Activated CD8-positive, alpha-beta memory T cell treated with anti-CD3 and anti-CD28 coated beads for 24 hours (primary cell): ENCODE measurements at regions not wholly inside any gene's neighbourhood (a gene's known extent, or its start where the extent isn't known, plus 50 kb on each side); places are given as distances from the start of the nearest gene placed in this dataset.

Experiments
- DNase-seq: peaks from one replicate; pipeline ENCODE4 v3.0.0-alpha.2; 2020

DNA sequence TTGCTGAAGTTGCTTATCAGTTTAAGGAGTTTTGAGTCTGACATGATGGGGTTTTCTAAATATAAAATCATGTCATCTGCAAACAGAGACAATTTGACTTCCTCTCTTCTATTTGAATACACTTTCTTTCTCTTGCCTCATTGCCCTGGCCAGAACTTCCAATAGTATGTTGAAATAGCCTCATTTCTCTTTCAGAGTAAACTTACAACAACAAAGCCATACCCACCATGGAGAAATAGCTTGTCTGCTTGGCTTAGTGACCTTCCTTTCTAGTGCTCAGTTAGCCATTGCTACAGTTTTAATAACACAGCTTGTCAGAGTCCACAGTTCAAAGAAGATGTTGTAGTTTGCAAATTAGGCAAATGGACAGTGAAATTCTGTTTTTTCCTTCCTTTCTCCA lies 228.0 kb downstream of the ETAA1 start:
- DNase-seq: no peak

DNA sequence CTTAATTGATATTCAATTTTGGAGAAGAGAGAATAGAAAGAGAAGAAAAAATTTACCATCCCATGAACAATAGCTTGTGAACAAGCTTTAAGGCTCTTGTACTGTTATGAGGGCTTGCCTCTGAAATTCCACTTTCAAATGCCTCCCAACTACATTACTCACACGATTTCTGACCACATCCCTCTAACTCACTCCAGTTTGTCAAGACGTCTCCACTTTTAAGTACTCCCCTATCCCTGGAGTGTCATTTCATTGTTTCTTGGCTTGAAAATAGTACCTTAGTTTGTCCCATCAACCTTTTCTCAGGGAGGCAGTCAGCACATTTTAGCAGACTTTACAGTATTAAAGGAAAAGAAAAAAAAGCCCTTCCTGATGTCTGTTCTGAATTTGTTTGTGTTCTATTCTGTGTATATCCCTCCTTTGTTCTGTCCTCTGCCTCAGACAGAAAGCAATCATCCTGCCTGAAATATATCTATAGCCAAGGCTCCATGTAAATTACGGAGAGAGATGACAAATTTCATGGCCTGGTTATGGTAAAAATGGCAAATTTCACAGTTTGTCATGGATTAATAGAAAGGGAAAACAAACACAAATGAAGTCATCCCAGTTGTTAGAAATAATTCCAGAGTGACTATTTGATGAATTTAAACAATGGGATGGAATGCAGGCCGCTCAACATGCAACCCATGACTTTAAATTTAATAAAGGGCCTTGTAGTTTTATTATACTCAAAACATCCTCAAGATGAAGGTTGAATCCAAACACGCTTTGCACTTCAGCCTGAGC lies 228.8 kb downstream of the ETAA1 start:
- DNase-seq: no peak

DNA sequence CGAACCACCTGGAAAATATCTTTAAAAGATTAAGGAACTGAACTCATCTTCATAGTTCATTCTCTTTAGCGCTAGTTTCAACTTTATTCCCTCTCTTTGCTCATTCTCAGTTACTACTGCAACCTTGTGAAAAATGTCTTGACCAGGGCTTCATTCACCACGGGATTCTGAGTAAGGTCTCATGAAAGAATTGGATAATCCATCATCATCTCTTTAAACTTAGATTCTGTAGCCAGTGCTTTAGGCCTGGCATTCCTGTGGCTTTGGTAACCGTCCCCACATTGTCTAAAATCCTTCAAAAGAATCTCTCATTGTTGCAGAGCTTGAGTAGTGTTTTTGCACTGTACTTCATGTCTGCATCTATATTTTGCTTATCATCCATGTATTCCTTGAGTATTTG lies 229.5 kb downstream of the ETAA1 start:
- no peak for DNase-seq

DNA sequence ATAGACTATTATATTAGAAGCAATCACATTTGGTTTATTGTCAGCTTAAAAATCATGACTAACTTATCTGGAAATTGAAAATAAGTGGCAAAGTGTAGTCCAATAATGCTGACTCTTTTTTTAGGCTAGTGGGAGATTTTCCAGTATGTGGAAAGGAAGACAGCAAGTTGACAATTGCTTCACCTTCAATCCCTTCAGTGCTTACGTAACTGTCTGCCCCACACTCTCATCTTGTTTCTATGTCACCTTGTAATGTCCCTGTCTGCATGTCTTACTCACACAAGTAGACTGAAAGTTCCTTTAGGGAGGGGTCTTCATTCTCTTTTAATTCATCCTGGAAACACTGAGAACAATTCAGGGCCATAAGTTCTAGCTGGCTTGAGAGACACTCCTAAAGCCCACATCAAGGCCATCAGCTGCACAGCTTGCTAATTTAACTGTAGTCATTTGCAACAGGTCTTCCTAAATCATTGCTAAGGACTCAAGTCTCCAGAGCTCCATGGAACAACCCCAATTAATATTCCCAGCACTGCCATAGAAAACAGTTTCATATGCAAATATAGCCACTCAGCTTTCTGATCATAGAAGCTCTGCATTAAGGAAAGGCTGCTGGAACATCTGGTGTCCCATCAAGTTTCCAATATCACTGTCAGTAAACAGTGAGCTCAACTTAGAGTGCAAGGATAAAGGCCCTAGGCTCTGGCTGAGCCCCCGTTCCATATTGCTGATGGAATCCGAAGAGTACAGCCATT lies 230.5 kb downstream of the ETAA1 start:
- DNase-seq: no peak

DNA sequence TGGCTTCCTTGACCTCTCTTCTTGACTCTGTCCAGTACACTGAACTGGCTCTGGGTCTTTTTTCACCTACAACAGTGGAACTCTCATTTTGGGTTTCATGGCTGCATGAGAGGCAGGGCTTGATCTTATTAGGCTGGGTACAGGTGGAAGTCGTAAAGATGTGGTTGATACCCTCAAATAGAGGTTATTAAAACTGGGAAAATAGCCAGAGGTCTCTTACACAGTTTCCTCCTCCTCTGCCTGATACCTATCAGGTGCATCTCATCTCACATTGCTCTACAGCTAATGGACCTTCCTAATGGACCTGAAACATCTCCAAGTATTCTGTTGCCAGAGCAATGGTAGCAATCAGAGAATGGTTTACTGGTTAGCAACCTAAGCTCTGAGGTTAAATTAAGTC lies 231.8 kb downstream of the ETAA1 start:
- no peak for DNase-seq

DNA sequence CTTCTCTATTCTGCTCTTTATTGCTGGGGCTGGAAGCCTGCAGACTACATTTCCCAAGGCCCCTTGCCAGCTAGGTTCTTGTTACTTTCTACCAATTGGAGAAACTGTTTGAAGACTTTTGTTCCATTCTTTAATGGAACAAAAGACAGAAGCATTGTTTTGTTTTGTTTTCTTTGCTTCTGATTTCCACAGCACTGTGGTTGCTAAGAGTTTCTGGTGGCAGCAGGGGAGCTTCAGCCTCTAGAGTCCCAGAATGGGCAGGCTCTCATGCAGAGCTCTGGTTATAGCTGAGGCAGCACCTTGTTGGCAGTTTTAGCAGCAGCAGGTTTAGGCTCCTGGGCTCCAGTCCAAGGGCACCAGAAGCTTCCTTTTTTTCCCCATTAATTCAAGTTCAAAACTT lies 234.3 kb downstream of the ETAA1 start:
- no peak for DNase-seq

DNA sequence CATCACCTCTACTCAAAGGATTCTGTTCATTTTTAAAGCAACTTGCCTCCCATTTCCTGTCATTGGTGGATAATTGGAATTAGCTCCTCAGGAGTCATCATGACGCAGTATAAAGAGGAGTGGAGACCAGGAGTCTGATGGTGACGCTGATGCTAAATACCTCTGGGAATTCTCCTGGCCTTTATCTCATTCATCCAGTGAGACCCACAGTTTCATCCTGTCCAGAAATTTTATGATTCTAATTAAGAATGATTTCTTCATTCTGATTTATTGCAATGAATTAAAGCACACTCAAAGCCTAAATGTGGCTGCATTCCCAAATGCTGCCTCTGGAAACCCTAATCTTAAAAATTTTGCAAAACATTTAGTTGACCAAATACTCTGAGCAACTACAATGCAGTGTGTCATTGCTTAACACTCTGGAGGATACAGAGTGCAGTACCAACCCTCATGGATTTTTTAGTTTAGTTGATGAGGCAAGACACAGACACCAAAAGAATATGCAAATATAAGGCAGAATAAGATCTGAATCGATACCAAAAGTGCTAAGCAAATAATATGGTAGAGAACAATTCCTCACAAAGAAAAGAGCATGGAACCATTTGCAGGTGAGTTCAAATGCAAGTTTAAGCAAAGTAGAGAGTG lies 236.2 kb downstream of the ETAA1 start:
- DNase-seq: no peak

DNA sequence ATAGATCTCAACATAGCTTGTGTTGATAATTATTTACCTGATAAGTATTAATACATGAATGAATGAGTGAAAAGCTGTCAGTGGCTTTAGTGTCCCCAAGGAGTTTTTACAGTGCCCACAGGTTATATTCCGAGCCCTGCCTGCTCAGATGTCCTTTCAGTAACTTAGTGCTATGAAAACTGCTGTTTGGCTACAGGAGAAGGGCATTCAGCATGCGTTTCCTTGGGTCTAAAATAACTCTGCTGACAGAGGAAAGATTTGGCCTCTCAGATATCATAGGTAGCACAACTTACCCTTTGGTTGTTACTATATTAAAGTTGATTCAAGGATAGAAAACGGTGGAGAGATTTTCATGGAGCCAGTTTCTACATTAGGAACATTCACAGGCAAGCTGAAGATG lies 241.0 kb downstream of the ETAA1 start:
- no peak for DNase-seq

DNA sequence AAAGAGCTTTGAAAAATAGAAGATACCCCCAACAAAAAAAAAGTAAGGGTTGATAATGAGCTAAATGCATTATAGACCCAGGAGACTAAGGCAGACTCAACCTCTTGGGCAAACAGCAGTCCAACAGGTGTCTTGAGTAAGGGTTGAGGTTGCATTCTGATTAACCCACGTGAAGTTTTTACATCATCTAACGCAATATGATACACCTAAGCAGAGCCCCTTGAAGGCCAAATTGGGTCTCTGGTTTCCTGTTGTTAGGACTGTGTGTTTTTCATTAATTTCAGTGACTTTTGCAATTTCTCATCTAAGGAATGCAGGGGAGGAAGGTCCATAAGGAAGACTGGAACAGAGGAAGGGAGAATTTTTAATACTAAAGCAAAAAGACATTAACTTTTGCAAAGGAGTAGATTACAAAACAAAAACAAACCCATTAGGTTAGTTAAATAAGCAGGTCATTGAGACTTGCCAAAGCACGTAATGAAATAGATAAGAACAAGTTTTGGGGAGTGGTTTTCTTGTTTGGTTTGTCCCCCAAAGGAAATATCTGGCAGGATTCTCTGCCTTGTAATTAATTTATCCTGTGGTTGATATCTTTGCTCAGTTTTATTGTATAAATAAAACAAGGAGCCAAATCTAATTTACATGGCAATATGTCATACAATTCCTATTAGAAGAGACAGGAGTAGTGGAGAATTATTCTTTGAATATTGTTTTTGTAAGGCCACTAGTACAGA lies 244.3 kb downstream of the ETAA1 start:
- DNase-seq: no peak

DNA sequence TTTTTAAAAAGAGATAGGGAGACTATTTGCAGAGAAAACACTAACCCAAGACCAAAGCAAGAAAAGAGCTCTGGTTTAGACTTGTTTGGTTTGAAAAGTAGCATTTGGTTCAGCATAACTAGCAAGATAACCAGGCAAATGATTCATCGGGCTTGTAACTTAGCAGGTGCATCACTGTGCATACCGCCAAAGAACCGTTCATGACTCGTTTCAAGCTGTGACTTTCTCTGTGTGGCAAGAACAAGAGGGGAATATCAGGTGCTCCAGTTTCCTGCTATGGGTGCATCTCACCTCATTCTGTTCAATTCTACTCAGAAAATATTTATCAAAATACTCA lies 244.9 kb downstream of the ETAA1 start:
- DNase-seq: no peak

DNA sequence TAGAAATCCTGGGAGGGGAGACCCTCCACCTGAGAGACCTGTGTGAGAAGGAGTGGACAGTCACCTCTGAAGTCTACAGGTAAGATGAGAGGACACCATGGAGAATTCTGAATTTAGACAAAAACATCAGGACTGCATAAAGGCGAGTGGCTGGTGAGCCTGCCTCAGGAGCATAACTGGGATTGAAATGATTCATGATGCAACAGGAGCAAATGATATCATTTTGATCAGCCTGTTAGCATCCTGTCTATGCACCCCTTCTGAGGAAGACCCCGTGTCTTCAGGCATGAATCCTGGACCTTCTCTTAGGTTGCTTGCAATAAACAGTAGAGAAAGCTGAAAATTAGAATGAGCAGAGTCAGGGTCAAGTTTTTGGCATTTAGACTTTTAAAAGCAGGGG lies 245.8 kb downstream of the ETAA1 start:
- no peak for DNase-seq

DNA sequence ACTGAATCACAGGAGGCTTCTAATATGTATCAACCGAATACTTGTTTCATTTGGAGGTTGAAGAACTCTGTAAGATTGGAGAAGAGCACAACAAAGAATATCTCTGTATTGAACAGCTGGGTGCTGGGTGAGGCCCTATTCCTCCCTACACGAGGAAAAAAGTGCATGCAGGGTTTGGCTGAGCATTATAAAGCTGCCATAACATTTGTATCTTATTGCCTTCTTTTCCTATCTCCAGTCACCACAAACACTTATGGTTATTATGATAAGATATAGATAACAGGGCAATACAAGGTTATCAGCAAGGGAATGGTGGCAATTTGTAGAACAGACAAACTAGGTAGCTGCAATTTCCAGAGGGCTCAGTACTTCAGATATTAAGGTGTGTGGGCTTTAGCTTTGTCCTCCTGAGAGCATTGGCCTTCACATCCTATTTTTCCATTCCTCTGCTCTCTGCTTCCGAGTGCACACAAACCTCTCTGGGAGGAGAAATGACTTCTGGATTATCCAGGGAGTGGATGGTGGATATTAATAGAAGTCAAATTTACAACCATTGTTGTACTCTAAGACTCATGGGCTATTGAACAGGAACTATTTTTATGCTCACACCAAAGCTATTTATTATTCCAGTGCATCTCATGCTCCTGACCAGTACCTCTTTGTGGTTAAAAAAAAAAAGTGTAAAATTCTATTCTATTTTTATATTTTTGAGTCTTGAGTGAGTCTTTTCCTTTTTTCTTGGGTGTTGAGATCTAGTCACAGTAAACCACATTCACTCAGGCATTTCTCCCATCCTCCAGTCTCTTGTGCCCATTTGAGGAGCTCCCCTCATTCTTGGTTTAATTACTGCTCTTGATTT lies 248.4 kb downstream of the ETAA1 start:
- DNase-seq: no peak

DNA sequence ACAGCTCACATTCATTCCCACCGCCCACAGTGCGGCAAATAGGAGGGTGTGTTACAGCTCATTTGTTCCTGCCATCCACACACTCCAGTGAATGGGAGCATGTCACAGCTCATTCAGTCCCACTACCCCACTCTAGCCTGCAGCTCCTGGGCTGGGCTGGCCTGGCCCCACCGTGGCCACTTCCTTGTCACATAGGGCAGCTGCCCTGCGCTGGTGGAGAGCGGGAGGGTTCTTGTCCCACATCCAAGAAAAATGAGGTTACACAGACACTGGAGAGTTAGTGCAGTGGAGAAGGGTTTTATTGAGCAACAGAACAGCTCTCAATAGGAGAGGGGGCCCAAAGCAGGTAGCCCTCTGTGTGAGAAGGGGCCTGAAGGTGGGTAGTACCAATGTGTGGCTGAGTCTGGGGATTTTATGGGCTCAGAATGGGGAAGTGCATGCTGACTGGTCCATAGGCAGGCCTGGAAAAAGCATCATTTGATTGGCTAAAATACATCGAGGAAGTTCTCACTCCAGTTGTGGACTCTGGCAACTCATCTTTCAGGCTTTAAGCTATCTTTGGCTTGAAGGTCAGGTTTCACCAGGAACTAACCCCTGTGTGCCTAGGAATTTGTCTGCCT lies 249.7 kb downstream of the ETAA1 start:
- DNase-seq: no peak

DNA sequence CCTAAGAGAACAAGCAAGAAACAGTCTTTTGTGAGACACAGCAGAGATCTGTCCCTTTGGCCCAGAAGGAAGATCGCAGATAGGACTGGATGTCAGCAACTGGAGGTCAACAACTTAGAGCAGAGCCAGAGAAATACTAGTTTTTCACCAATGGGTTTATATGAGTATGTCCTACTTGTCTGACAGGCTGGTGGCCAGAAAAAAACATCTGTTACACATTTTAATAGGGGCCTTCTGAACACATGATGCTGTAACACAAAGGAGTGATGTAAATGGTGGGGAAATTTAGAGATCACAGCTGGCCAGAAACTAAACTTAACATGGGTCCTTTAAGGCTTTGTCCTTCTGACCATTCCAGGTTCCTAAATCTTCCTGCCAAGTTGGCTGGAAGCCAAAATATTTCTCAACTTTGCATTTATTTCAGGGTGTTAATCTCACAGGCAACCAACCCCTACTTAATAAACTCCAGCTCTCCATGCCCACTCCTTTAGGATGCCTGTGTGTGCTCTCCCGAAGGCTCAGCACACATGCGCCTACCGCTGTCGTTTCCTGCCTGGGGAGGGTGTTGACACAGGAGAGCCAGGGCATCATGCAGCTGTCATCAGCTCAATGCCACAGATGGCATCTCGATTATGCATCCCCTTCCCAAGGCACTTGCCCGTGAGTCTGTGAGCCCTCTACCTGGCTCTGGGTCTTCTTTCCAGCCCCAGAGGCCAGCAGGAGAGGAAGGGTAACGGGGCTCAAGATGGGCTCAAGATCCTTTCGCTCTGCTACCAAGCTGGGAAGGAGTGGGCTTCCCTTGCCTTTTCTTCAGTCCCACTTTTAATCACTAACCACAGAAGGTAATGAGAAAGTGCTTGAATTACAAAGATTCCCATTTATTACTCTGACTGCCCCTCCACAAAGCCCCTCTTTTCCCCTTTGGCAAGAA lies 252.5 kb downstream of the ETAA1 start:
- DNase-seq: no peak

DNA sequence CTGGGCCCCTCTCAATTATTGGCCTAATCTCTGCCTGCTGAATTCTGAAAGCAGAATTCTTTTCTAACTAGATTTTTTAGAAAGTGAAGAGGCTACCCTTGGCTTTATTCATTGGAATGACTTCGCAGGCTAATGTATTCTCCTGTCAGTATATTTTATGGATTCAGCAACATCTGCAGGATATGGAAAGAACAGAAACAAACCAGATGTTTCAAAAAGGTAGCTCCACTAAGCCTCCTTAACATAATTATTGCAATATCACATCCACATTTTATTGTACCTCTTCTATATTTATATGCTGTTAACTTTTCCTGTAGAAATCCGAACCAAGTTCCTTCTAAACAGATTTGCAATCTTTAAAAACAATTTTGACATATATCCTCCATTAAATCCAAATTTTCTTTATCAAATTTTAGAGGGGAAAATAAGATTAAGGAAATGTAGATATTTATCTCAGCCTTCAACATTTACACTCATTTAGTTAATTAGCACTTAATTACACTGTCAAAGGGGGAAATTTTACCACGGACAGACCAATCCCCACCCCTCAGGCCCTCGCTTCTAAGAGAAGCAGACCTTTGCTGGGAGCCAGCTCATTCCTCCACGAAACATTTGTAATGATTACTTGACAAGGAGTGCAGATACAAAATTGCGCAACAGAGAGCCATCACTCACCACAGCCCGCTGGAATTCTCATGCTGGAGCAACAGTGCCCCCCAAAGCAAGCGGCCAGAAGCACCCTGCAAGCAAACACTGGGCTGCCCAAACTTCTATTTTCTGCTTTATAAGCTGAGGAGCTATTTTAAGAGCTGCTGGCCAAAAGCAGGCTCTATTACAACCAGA lies 253.4 kb downstream of the ETAA1 start:
- DNase-seq: no peak

DNA sequence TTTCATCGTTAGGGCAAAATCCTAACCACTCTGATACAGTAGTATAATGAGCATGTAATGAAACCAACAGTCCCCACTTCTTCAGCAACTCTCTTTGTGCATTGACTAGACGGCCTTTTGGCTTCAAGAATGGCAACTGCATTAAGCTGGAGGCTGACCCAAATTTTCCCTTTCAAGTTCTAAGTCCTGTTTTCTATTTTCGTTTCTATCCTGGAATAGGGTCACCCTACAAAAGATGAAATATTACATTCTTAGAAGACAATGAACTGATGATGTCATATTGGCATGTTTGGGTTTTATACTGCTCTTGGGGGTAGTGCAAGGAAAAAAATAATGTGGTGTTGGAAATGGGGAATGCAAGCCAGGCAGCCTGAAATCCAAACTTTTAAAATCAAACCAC lies 254.4 kb downstream of the ETAA1 start:
- no peak for DNase-seq

DNA sequence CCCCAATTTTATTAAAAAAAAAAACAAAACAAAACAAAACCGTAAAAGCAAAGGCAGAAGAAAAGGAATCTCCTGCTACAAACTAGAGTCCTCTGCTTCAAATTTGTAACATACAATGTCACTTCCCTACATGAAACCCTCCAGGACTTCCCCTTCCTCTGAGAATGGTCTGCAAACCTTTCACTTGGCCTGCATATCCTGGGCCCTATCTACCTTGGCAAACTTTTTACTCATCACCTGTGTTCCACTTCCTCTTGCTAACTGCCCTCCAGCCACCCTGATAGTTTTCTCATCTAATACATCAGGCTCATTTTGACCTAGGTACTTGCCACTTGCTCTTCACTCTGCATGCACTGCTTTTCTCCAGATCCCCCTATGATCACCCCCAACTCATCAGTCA lies 255.5 kb downstream of the ETAA1 start:
- no peak for DNase-seq

DNA sequence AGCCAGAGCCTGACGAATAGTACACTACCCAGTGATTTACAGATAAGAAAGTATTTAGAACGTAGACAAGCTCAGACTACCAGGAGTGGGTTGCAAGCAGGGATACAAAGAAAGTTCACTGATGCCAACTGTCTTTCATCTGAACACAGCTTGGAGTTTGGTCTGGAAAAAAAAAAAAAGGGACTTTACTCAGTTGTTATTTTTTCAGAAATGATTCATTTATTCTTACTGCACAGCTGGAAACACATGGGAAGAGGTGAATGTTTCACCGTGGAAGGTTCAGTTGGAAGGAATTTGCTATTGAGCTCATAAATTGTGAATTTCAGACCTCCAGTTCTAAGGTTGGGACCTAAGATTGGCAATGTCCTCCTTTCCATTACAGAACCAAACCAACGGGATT lies 259.7 kb downstream of the ETAA1 start:
- no peak for DNase-seq

DNA sequence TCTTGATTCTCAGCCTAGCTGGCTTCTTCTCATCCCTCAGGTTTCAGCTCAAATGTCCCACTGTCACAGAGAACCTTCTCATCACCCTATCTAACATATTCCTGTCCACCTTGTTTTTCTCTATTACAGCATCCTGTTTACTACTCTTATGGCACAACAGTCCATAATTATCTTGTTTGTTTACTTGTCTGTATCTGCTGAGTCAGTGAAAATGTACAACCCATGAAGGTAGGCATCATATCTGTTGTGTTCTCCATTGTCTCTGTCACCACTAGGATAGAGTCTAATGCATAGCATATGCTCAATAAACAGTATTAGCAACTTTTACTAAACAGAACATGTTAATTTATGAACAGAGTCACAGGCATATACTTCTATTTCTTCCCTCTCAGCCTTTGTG lies 261.7 kb downstream of the ETAA1 start:
- DNase-seq: no peak

DNA sequence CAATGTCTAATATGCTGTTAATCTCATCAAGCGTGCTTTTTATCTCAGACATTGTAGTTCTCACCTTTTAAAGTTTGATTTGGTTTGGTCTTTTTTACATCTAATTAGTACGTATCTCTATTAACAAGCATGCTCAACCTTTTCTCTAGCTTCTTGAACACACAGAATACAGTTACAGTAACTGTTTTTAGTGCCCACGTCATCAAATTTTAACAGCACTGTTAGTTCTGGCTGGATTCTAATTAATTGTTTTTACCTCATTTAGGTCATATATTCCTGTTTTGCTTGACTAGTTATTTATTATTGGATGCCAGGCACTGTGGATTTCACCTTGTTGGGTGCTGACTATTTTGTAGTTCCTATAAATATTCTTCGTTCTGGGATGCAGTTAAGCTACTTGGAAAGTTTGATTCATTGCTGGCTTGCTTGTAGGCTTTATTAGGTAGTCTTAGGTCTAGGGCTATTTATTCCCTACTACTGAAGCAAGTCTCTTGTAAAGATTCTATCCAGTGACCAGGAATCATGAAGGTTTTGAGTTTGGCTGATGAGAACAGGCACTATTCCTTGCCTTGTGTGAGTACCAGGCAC lies 263.0 kb downstream of the ETAA1 start:
- no peak for DNase-seq
